Psoas muscle (tissue), 7 donors: ENCODE measurements at regions not wholly inside any gene's neighbourhood (a gene's known extent, or its start where the extent isn't known, plus 50 kb on each side); places are given as distances from the start of the nearest gene placed in this dataset.
"Not testable (repeated sequence)": the region's sequence is repeated elsewhere in the genome, so short reads cannot be mapped to it uniquely, and the experiment has no call there.

Source experiments
- ATAC-seq, 4 donors: fragments of 200-7000 bp; cut with Tn5 transposase; one replicate each; pipeline ENCODE4 v1.9.1; 2020; ENCODE audit warnings: moderate library complexity in 3 of 4, mild to moderate bottlenecking in 2 of 4
- DNase-seq, 2 donors: peaks; one replicate each; pipeline ENCODE4 v3.0.0-alpha.2; 2020
- H3K27ac ChIP-seq: fragments of 200-600 bp; one replicate; pipeline ENCODE4 v1.8.0; 2022
- H3K27me3 ChIP-seq, 3 donors: fragments of 200-600 bp in 1 of 3; one replicate each; pipeline versions ENCODE4 v1.6.1 to v1.8.0; 2013 to 2022; ENCODE audit warnings: low read length in 2 of 3, mild to moderate bottlenecking in 2 of 3, moderate library complexity in 1 of 3; ENCODE audit not compliant: insufficient read depth in 3 of 3
- H3K36me3 ChIP-seq, 2 donors: fragments of 200-600 bp in 1 of 2; one replicate each; pipeline versions ENCODE4 v1.6.1 to v1.8.0; 2013 to 2022; ENCODE audit warnings: low read depth in 1 of 2, mild to moderate bottlenecking in 1 of 2, moderate library complexity in 1 of 2; ENCODE audit not compliant: insufficient read depth in 1 of 2
- H3K4me1 ChIP-seq: fragments of 200-600 bp; one replicate; pipeline ENCODE4 v1.8.0; 2022
- H3K4me3 ChIP-seq: fragments of 200-600 bp; one replicate; pipeline ENCODE4 v1.8.0; 2022; ENCODE audit warnings: mild to moderate bottlenecking
- H3K9me3 ChIP-seq: fragments of 200-600 bp; one replicate; pipeline ENCODE4 v1.8.0; 2022
- CTCF ChIP-seq: fragments of 200-600 bp; IDR thresholded peaks from one replicate; pipeline ENCODE4 v1.8.0; 2022; ENCODE audit warnings: antibody characterized with exemption
- WGBS, 3 donors: extraction: QIAGEN DNeasy Blood & Tissue Kit; methylation state at CpG; one replicate each; pipeline versions ENCODE4 v1.1.6 to v1.1.7; 2013; 5-methylcytosine and 5-hydroxymethylcytosine counted together
- intact Hi-C, 2 donors: fragments of 100-400 bp; cut with DNase I; formaldehyde crosslinking; loops; one replicate each; pipeline versions ENCODE4 v1.11.0 to v1.14.2; 2022
- donor health status: healthy with polysubstance abuse.
- donor health status: DM: no; HTN: no; CAD: no; lungs with moderate emphysema.
- donor health status: Bipolar disorder and iron deficiency.
- donor health status: healthy.
- donor health status: DM: yes; HTN: yes; CAD: no.
- donor health status: DM: no; HTN: no; CAD: no.
- donor health status: DM: yes; HTN: yes; CAD: no.

GRCh38 chr5:50575740-50576139 lies 90.7 kb upstream of the PARP8 start:
- DNase-seq = no peak

GRCh38 chr5:50576265-50576664 lies 90.2 kb upstream of the PARP8 start:
- H3K27me3 ChIP-seq = no peaks in the 10 kb centered on the region
- H3K4me3 ChIP-seq = no peak overlapping the region
- intact Hi-C loops = no loop called here
- TF ChIP-seq CTCF = no peak
- no peaks in the 10 kb centered on the region for H3K36me3 ChIP-seq
- no peak overlapping the region for H3K27ac ChIP-seq
- DNase-seq = no peak
- H3K9me3 ChIP-seq = no peaks in the 10 kb centered on the region
- no peak for ATAC-seq
- no peaks in the 10 kb centered on the region for H3K4me1 ChIP-seq

More at GRCh38 chr5:50575740-50576139, 90.7 kb upstream of the PARP8 start:
- Histone ChIP-seq H3K9me3 (no peaks in the 10 kb centered on the region), H3K27ac (no peak overlapping the region), H3K27me3 (no peaks in the 10 kb centered on the region), H3K4me3 (no peak overlapping the region), H3K36me3 (no peaks in the 10 kb centered on the region), H3K4me1 (no peaks in the 10 kb centered on the region)
- no peak for TF ChIP-seq CTCF
- WGBS, 3 donors = 67 to 73% (median 73%) methylated on average over 3 of the region's 3 CpGs
- intact Hi-C loops = no loop called here
- no peak for ATAC-seq

GRCh38 chr5:50576686-50577256 lies 89.7 kb upstream of the PARP8 start:
- H3K27me3 ChIP-seq = no peaks in the 10 kb centered on the region
- no peak for TF ChIP-seq CTCF
- ATAC-seq (no peak), DNase-seq (no peak)
- no peaks in the 10 kb centered on the region for H3K4me1 ChIP-seq
- WGBS, 3 donors = 6 to 19% (median 14%) methylated on average over 1 of the region's 1 CpG
- no peak overlapping the region for H3K27ac ChIP-seq
- H3K36me3 ChIP-seq = no peaks in the 10 kb centered on the region
- H3K4me3 ChIP-seq = no peak overlapping the region
- no peaks in the 10 kb centered on the region for H3K9me3 ChIP-seq
- intact Hi-C loops = no loop called here

DNA sequence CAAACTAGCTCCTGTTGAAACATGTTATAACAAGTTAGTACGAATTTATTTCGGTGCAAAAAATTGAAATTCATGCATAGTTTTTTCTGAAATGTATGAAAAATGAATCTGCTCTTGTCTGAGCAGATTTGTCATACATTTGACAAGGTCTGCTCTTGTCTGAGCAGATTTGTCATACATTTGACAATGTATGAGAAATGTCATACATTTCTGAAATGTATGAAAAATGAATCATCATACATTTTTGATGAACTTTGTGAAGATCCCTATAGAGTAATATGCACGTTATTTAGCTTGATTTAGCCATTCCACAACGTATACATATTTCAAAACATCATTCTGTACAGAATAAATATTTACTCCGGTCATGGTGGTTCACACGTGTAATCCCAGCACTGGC lies 85.9 kb upstream of the PARP8 start:
- 76 to 84% (median 78%) methylated on average over 6 of the region's 6 CpGs for WGBS, 3 donors
- DNase-seq (no peak), ATAC-seq (no peak)
- no peak overlapping the region for H3K4me3 ChIP-seq
- no peak for TF ChIP-seq CTCF
- H3K9me3 ChIP-seq = no peaks in the 10 kb centered on the region
- intact Hi-C loops = no loop called here
- no peak overlapping the region for H3K27ac ChIP-seq
- H3K4me1 ChIP-seq = no peaks in the 10 kb centered on the region
- no peaks in the 10 kb centered on the region for H3K36me3 ChIP-seq
- no peaks in the 10 kb centered on the region for H3K27me3 ChIP-seq

GRCh38 chr5:50581845-50582244 lies 84.6 kb upstream of the PARP8 start:
- H3K27me3 ChIP-seq, ATAC-seq, H3K4me1 ChIP-seq, DNase-seq, H3K36me3 ChIP-seq, H3K27ac ChIP-seq, intact Hi-C loops, H3K9me3 ChIP-seq, H3K4me3 ChIP-seq: not testable (repeated sequence)
- WGBS, 3 donors = 95 to 100% (median 96%) methylated on average over 1 of the region's 1 CpG
